Neural cell (in vitro differentiated cells): ENCODE measurements at regions not wholly inside any gene's neighbourhood (a gene's known extent, or its start where the extent isn't known, plus 50 kb on each side); places are given as distances from the start of the nearest gene placed in this dataset.

ENCODE experiments used
- H2AFZ ChIP-seq: fragments of 200-600, 300-800 bp; sonication (generic), shearing (Covaris generic); 2 replicates; pipeline ENCODE4 v1.6.0; 2014; ENCODE audit warnings: low read depth, mild to moderate bottlenecking, antibody characterized with exemption, low read length, moderate library complexity
- H3F3A ChIP-seq: fragments of 200-600 bp; shearing (Covaris generic); 2 replicates; pipeline ENCODE4 v1.6.1; 2016; ENCODE audit warnings: mild to moderate bottlenecking, moderate library complexity, mixed read lengths, antibody characterized with exemption, low read length; ENCODE audit not compliant: insufficient read depth, poor library complexity, severe bottlenecking
- H3K27ac ChIP-seq: fragments of 200-600, 300-800 bp; sonication (generic), shearing (Covaris generic); 2 replicates; pipeline ENCODE4 v1.5.1; 2014; ENCODE audit warnings: mild to moderate bottlenecking, low read length, moderate library complexity
- H3K27me3 ChIP-seq: fragments of 300-800, 200-600 bp; sonication (generic), shearing (Covaris generic); 2 replicates; pipeline ENCODE4 v1.6.0; 2014; ENCODE audit warnings: mild to moderate bottlenecking, low read depth, low read length, moderate library complexity; ENCODE audit not compliant: insufficient read depth
- H3K36me3 ChIP-seq: fragments of 300-800, 200-600 bp; sonication (generic), shearing (Covaris generic); 2 replicates; pipeline ENCODE4 v1.5.1; 2014; ENCODE audit warnings: mild to moderate bottlenecking, antibody characterized with exemption, low read length, moderate library complexity; ENCODE audit not compliant: insufficient read depth
- H3K4me2 ChIP-seq: fragments of 300-800, 200-600 bp; sonication (generic), shearing (Covaris generic); 2 replicates; pipeline ENCODE4 v1.6.0; 2014; ENCODE audit warnings: mild to moderate bottlenecking, low read length
- H3K4me3 ChIP-seq: fragments of 300-800, 200-600 bp; sonication (generic), shearing (Covaris generic); 2 replicates; pipeline ENCODE4 v1.5.1; 2014; ENCODE audit warnings: mild to moderate bottlenecking, low read length, moderate library complexity
- H3K79me2 ChIP-seq: fragments of 200-600 bp; shearing (Covaris generic); replicated peaks from 2 replicates; pipeline ENCODE4 v1.6.0; 2014; ENCODE audit warnings: mild to moderate bottlenecking, low read length, moderate library complexity; ENCODE audit not compliant: insufficient read depth
- H3K9ac ChIP-seq: fragments of 300-800, 200-600 bp; sonication (generic), shearing (Covaris generic); 2 replicates; pipeline ENCODE4 v1.6.1; 2016; ENCODE audit warnings: mild to moderate bottlenecking, low read length, mixed read lengths
- H3K9me2 ChIP-seq: fragments of 200-600 bp; shearing (Covaris generic); 2 replicates; pipeline ENCODE4 v1.6.1; 2016; ENCODE audit warnings: mild to moderate bottlenecking, low read length, mixed read lengths; ENCODE audit not compliant: insufficient read depth
- H3K9me3 ChIP-seq: fragments of 200-600, 300-800 bp; sonication (generic), shearing (Covaris generic); 2 replicates; pipeline ENCODE4 v1.6.1; 2016; ENCODE audit warnings: mild to moderate bottlenecking, mixed run types, low read length, moderate library complexity, mixed read lengths
- H4K20me1 ChIP-seq: fragments of 200-600 bp; shearing (Covaris generic); 2 replicates; pipeline ENCODE4 v1.6.1; 2016; ENCODE audit warnings: mild to moderate bottlenecking, mixed run types; ENCODE audit not compliant: insufficient read depth
- CTCF ChIP-seq: fragments of 450-650 bp; IDR thresholded peaks from 2 replicates; pipeline ENCODE4 v1.5.1; 2014; ENCODE audit warnings: antibody characterized with exemption, mild to moderate bottlenecking, moderate library complexity; ENCODE audit not compliant: poor library complexity, severe bottlenecking
- EP300 ChIP-seq: fragments of 450-650 bp; conservative IDR thresholded peaks from 2 replicates; pipeline ENCODE4 v1.6.1; 2014; ENCODE audit warnings: antibody characterized with exemption, mild to moderate bottlenecking, moderate library complexity; ENCODE audit not compliant: poor library complexity, severe bottlenecking
- EZH2 ChIP-seq: fragments of 200-600, 300-800 bp; shearing (Covaris generic), sonication (generic); IDR thresholded peaks from 2 replicates; pipeline ENCODE4 v1.6.1; 2014; ENCODE audit warnings: antibody characterized with exemption, low read length, borderline replicate concordance, mild to moderate bottlenecking; ENCODE audit not compliant: insufficient read depth, poor library complexity, severe bottlenecking
- MXI1 ChIP-seq: fragments of 450-650 bp; conservative IDR thresholded peaks from 2 replicates; pipeline ENCODE4 v1.6.1; 2014; ENCODE audit warnings: antibody characterized with exemption, mild to moderate bottlenecking; ENCODE audit not compliant: poor library complexity, severe bottlenecking
- POLR2AphosphoS5 ChIP-seq: IDR thresholded peaks from 2 replicates; pipeline ENCODE4 v1.6.1; 2012
- RAD21 ChIP-seq: fragments of 450-650 bp; conservative IDR thresholded peaks from 2 replicates; pipeline ENCODE4 v1.6.1; 2014; ENCODE audit warnings: antibody characterized with exemption, mild to moderate bottlenecking, moderate library complexity
- REST ChIP-seq: IDR thresholded peaks from 2 replicates; pipeline ENCODE4 v1.6.1; 2012; ENCODE audit warnings: borderline replicate concordance
- SMC3 ChIP-seq: fragments of 450-650 bp; conservative IDR thresholded peaks from 2 replicates; pipeline ENCODE4 v1.6.1; 2014; ENCODE audit warnings: antibody characterized with exemption, mild to moderate bottlenecking, moderate library complexity; ENCODE audit not compliant: poor library complexity
- TAF1 ChIP-seq: IDR thresholded peaks from 2 replicates; pipeline ENCODE4 v1.6.1; 2012; ENCODE audit warnings: low read depth

GRCh38 chr1:90417126-90417525 is 300.0 kb downstream of the BARHL2 start:
- H3K36me3 ChIP-seq = no peaks in the 10 kb centered on the region
- H3K9me2 ChIP-seq = no peaks in the 10 kb centered on the region
- no peak overlapping the region for H3K4me3 ChIP-seq
- H4K20me1 ChIP-seq = no peaks in the 10 kb centered on the region
- H3K27ac ChIP-seq = no peak overlapping the region
- H3K79me2 ChIP-seq = no peaks in the 10 kb centered on the region
- H3K9ac ChIP-seq = no peak overlapping the region
- H3K9me3 ChIP-seq = no peaks in the 10 kb centered on the region
- no peak overlapping the region for H2AFZ ChIP-seq
- H3K4me2 ChIP-seq = no peak overlapping the region
- no peaks in the 10 kb centered on the region for H3F3A ChIP-seq
- TF ChIP-seq REST (no peak), POLR2AphosphoS5 (no peak), TAF1 (no peak), SMC3 (no peak), EZH2 (no peak), RAD21 (no peak), EP300 (no peak), CTCF (no peak), MXI1 (no peak)
- H3K27me3 ChIP-seq = no peaks in the 10 kb centered on the region

GRCh38 chr1:90414201-90414600 is 302.9 kb downstream of the BARHL2 start:
- Histone ChIP-seq H3K9ac (no peak overlapping the region), H3K36me3 (no peaks in the 10 kb centered on the region), H3F3A (no peaks in the 10 kb centered on the region), H2AFZ (no peak overlapping the region), H4K20me1 (no peaks in the 10 kb centered on the region), H3K9me3 (no peaks in the 10 kb centered on the region), H3K9me2 (no peaks in the 10 kb centered on the region), H3K4me3 (no peak overlapping the region), H3K79me2 (no peaks in the 10 kb centered on the region), H3K27me3 (no peaks in the 10 kb centered on the region), H3K4me2 (no peak overlapping the region), H3K27ac (no peak overlapping the region)
- no peak for TF ChIP-seq TAF1
- no peak for TF ChIP-seq CTCF
- TF ChIP-seq RAD21 = no peak
- no peak for TF ChIP-seq POLR2AphosphoS5
- no peak for TF ChIP-seq MXI1
- TF ChIP-seq REST = no peak
